Adipocyte (in vitro differentiated cells): ENCODE measurements at regions not wholly inside any gene's neighbourhood (a gene's known extent, or its start where the extent isn't known, plus 50 kb on each side); places are given as distances from the start of the nearest gene placed in this dataset.
"Not testable (repeated sequence)": the region's sequence is repeated elsewhere in the genome, so short reads cannot be mapped to it uniquely, and the experiment has no call there.

Experiments used
- DNase-seq: peaks from one replicate; pipeline ENCODE4 v3.0.0-alpha.2; 2015; ENCODE audit warnings: low read depth
- H3K27me3 ChIP-seq: replicated peaks from 2 replicates; pipeline ENCODE4 v1.7.0; 2013; ENCODE audit warnings: mild to moderate bottlenecking, low read length, moderate library complexity; ENCODE audit not compliant: control insufficient read depth, insufficient read depth
- H3K36me3 ChIP-seq: 2 replicates; pipeline ENCODE4 v1.7.0; 2013; ENCODE audit warnings: low read length, mild to moderate bottlenecking, moderate library complexity; ENCODE audit not compliant: control insufficient read depth, insufficient read depth, severe bottlenecking
- H3K4me1 ChIP-seq: 2 replicates; pipeline ENCODE4 v1.7.0; 2013; ENCODE audit warnings: mild to moderate bottlenecking, low read length, moderate library complexity; ENCODE audit not compliant: control insufficient read depth, insufficient read depth
- H3K4me3 ChIP-seq: 2 replicates; pipeline ENCODE4 v1.7.0; 2013; ENCODE audit warnings: mild to moderate bottlenecking, low read length, moderate library complexity
- H3K9ac ChIP-seq: 2 replicates; pipeline ENCODE4 v1.7.0; 2013; ENCODE audit warnings: mild to moderate bottlenecking, low read length, moderate library complexity
- H3K9me3 ChIP-seq: 2 replicates; pipeline ENCODE4 v1.7.0; 2013; ENCODE audit warnings: mild to moderate bottlenecking, low read length, moderate library complexity; ENCODE audit not compliant: control insufficient read depth

DNA sequence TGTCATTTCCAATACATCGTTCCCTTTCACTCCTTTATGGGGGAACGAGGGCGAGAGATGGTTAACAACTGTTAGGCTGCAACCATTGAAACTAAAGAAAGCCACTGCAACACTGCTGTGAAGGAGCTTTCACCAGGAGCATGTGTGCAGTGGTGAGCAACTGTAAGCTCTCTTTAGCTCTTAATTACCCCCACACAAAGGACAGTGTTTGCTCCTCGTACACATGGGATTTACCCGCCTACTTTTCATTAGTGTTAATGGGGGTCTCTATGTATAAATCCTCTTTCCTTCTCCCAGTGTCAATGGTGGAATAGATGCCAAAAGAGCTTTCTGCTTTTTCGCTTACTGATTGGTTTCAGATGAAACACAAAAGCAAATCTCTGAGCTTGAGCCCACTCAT is 343.1 kb downstream of the FLRT2 start:
- no peaks in the 10 kb centered on the region for H3K27me3 ChIP-seq
- no peak overlapping the region for H3K9ac ChIP-seq
- no peaks in the 10 kb centered on the region for H3K9me3 ChIP-seq
- H3K36me3 ChIP-seq: no peaks in the 10 kb centered on the region
- H3K4me1 ChIP-seq: no peaks in the 10 kb centered on the region
- DNase-seq: no peak
- no peak overlapping the region for H3K4me3 ChIP-seq

DNA sequence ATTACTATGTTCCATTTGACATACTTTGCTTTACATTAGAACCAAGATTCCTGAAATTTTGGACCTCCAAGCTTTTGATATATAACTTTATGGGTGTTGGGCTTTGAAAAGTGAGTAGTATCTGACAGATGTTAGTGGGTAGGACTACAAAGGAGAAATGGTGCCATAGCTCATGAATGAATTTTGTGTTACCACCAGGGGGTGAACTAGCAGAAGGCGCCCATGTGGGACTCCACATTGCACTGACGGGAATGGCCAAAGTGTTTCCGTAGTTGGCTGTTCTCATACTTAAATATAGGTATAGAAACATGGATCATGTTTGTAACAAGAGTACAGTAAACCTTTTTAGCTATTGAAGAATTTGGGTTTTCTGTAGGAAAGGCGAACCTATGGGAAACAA is 337.5 kb downstream of the FLRT2 start:
- no peaks in the 10 kb centered on the region for H3K9me3 ChIP-seq
- no peak overlapping the region for H3K4me3 ChIP-seq
- H3K9ac ChIP-seq: no peak overlapping the region
- H3K27me3 ChIP-seq: no peaks in the 10 kb centered on the region
- no peaks in the 10 kb centered on the region for H3K36me3 ChIP-seq
- peaks cover 9% of the 10 kb centered on the region for H3K4me1 ChIP-seq
- no peak for DNase-seq

DNA sequence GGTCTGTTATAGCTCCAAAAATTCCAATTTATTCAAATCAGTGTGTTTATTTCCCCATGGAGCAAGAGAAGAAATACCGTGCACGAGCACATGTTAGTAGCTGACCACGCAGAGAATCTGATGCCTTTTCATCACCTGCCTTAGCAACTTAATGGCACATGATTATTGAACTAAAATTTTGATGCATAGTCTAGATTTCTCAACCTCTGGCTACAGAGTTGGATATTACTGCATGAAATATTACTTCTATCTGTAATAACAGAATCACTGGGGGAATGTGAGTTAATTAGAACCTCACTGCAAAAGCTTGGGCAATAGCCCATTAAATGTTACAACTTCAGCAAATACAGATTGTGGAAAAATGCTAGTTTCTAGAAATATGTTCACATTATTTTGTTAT is 335.8 kb downstream of the FLRT2 start:
- H3K4me3 ChIP-seq: no peak overlapping the region
- H3K9me3 ChIP-seq: no peaks in the 10 kb centered on the region
- DNase-seq: no peak
- H3K36me3 ChIP-seq: no peaks in the 10 kb centered on the region
- H3K9ac ChIP-seq: no peak overlapping the region
- H3K4me1 ChIP-seq: peaks cover 12% of the 10 kb centered on the region
- no peaks in the 10 kb centered on the region for H3K27me3 ChIP-seq

DNA sequence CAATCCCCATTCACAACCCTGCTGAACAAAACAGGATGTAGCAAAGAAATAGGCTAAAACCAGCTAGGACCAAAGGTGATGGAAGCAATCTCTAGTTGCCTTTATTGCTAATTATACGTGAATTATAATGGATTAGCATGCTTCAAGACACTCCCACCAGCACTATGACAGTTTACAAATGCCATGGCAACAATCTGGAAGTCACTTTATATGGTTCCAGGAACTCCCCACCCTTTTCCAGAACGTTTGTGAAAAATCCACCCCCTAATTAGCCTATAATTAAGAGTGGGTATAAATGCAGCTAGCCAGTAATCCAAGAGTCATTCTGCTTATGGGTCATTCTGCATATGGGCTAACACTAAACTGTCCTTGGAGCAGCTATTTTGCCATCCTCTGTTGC is 328.7 kb downstream of the FLRT2 start:
- DNase-seq: no peak
- no peaks in the 10 kb centered on the region for H3K36me3 ChIP-seq
- H3K4me3 ChIP-seq: no peak overlapping the region
- no peaks in the 10 kb centered on the region for H3K9me3 ChIP-seq
- H3K4me1 ChIP-seq: peaks cover 10% of the 10 kb centered on the region
- no peak overlapping the region for H3K9ac ChIP-seq
- H3K27me3 ChIP-seq: no peaks in the 10 kb centered on the region

DNA sequence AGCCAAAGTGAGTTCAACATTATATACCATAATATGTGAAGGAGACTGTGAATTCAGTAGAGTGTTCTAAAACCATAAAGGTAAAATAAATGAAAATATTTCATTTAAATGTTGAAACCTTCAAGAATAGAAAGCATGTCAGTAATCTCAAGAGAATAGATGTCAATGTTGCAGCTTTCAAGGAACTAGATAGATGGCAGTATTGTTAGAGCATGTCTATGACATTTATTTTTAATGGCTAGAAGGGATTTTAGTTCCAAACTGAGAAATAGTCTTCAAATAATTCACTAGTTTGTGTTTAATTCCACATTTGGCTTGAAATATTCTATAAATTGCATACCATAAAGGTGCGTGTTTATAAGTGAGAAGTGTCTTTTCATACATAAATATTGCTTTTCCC is 326.5 kb downstream of the FLRT2 start:
- Histone ChIP-seq H3K4me3 (no peak overlapping the region), H3K9me3 (no peaks in the 10 kb centered on the region), H3K36me3 (no peaks in the 10 kb centered on the region), H3K4me1 (peaks cover 26% of the 10 kb centered on the region), H3K27me3 (no peaks in the 10 kb centered on the region), H3K9ac (no peak overlapping the region)
- peak; percentile 23 for DNase-seq

DNA sequence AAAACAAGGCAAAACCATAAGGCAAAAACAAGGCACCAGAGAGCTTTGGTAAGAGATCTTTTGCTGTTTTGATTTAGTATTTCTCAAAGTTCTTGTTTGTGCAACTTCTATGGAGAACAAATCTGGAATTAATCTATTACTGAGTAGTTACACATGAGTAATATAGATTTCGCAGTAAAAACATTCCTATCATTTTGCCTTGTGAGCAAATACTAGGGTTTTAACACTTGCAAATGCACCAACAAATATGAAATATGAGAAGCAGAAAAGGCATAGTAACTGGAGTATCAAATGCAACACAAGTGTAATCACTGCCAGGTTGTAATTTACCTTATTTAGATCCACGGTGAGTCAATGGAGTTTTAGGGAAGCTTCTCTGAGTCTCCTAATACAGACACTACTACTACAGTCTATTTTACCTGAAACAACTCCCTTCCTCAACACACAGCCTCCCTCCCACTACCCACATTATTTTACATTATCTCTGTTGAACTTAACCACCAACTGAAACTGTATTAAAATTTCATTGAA is 324.1 kb downstream of the FLRT2 start:
- H3K36me3 ChIP-seq: no peaks in the 10 kb centered on the region
- no peak overlapping the region for H3K4me3 ChIP-seq
- no peaks in the 10 kb centered on the region for H3K9me3 ChIP-seq
- peak; percentile 81 for DNase-seq
- H3K9ac ChIP-seq: peak overlapping the region; percentile 31
- no peaks in the 10 kb centered on the region for H3K27me3 ChIP-seq
- H3K4me1 ChIP-seq: peaks cover 24% of the 10 kb centered on the region

DNA sequence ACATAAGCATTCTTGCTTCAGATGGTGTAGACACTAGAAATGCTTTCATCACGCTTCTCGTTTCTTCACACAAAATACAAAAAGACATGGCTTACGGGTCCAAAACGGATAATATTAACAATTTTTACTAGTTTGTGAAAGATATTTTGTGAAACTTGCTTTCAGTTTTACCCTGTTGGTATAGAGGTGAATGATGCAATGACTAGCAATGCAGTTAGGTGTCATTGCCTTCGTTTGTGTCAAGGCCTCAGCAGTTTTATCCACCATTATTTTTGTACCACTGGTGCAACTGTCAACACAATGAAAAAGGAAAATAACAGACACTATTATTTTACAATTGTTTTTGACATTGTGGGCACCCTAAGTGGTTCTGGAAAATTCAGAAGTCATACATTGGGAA is 323.0 kb downstream of the FLRT2 start:
- H3K4me3 ChIP-seq: no peak overlapping the region
- no peaks in the 10 kb centered on the region for H3K36me3 ChIP-seq
- H3K4me1 ChIP-seq: peaks cover 24% of the 10 kb centered on the region
- H3K27me3 ChIP-seq: no peaks in the 10 kb centered on the region
- H3K9me3 ChIP-seq: no peaks in the 10 kb centered on the region
- peak overlapping the region; percentile 11 for H3K9ac ChIP-seq
- no peak for DNase-seq

DNA sequence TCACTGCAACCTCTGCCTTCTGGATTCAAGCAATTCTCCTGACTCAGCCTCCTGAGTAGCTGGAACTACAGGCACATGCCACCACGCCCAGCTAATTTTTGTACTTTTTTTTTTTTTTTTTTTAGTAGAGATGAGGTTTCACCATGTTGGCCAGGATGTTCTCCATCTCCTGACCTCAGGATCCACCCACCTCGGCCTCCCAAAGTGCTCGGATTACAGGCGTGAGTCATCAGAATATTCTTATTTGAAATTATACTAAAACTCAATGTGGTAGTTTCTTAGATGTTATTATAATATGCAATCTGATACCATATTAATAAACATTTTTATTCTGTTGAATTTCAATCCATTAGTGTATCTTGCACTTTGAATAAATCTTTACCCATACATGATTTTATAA is 322.2 kb downstream of the FLRT2 start:
- H3K27me3 ChIP-seq, H3K9me3 ChIP-seq, H3K4me3 ChIP-seq, H3K9ac ChIP-seq, H3K36me3 ChIP-seq, DNase-seq: not testable (repeated sequence)
- H3K4me1 ChIP-seq: peaks cover 24% of the 10 kb centered on the region

DNA sequence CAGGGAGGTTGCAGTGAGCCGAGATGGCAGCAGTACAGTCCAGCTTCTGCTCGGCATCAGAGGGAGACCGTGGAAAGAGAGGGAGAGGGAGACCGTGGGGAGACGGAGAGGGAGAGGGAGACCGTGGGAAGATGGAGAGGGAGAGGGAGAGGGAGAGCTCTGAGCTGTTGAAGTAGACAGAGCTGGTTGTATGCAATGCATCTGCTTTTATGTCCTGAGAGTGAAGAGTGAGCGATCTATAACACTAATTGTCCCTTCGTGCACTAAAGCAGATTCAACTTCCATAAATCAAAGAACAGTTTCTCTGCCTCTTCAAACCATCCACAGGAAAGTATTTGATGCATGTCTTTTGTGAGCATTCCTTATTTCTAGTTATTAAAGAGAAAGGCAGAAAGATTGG is 300.6 kb downstream of the FLRT2 start:
- H3K36me3 ChIP-seq, H3K9me3 ChIP-seq, H3K4me1 ChIP-seq, DNase-seq, H3K27me3 ChIP-seq, H3K9ac ChIP-seq, H3K4me3 ChIP-seq: not testable (repeated sequence)

DNA sequence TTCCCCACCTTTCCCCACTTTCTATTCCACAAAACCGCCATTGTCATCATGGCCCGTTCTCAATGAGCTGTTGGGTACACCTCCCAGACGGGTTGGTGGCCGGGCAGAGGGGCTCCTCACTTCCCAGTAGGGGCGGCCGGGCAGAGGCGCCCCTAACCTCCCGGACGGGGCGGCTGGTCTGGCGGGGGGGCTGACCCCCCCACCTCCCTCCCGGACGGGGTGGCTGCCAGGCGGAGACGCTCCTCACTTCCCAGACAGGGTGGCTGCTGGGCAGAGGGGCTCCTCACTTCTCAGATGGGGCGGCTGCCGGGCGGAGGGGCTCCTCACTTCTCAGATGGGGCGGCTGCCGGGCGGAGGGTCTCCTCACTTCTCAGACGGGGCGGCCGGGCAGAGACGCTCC is 299.7 kb downstream of the FLRT2 start:
- H3K4me1 ChIP-seq, DNase-seq, H3K4me3 ChIP-seq: not testable (repeated sequence)

DNA sequence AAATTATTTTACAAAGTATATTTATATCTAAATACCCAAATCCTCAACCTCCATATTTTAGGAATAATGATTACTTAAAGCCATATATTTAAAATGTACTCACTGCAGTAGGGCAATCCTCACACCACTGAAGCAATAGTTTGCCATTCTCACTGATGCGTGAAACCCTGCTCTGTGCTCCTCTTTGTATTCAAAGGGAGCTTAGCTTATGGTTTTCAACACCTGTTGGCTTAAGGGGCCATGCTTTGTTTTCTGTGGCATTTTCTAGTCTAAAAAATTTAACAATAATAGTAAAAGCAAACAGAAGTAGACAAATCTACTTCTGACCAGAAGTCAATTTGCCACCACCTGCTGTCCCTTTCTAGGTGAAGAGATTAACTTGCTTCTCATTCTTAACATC is 294.6 kb downstream of the FLRT2 start:
- no peak for DNase-seq
- no peaks in the 10 kb centered on the region for H3K9me3 ChIP-seq
- no peak overlapping the region for H3K4me3 ChIP-seq
- H3K9ac ChIP-seq: no peak overlapping the region
- H3K4me1 ChIP-seq: no peaks in the 10 kb centered on the region
- H3K27me3 ChIP-seq: no peaks in the 10 kb centered on the region
- no peaks in the 10 kb centered on the region for H3K36me3 ChIP-seq

More for the DNA sequence above, 299.7 kb downstream of the FLRT2 start:
- H3K27me3 ChIP-seq, H3K9me3 ChIP-seq, H3K9ac ChIP-seq, H3K36me3 ChIP-seq: not testable (repeated sequence)

DNA sequence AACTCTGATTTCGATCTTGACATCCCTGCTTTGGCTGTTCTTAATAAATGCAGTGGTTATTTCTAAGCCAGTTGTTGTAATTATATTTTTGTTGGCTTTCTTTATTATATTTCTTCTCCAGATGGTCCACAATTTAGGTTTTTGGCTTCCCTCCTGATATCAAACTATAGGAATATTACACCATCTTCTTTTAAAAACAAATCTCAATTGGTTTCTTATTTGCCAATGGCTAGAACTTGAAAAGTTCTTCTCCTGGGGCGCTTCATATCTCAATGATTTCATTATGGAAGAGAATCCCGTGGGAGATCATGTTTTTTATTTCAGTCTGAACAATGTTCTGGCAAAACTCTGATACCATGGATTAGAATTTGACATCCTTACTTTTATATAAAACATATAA is 292.3 kb downstream of the FLRT2 start:
- Histone ChIP-seq H3K27me3 (no peaks in the 10 kb centered on the region), H3K4me1 (no peaks in the 10 kb centered on the region), H3K4me3 (no peak overlapping the region), H3K9me3 (no peaks in the 10 kb centered on the region), H3K9ac (no peak overlapping the region), H3K36me3 (no peaks in the 10 kb centered on the region)
- DNase-seq: no peak
